ENCODE measurements at regions not wholly inside any gene's neighbourhood (a gene's known extent, or its start where the extent isn't known, plus 50 kb on each side); places are given as distances from the start of the nearest gene placed in this dataset.

GRCh38 chrX:107566604-107567262 is 61.6 kb upstream of the PRPS1 start:
- H3K36me3 ChIP-seq (ENCODE audit: insufficient read depth, low read length), result no peaks in the 10 kb centered on the region
- H3K4me1 ChIP-seq (ENCODE audit: insufficient read depth, low read length), result peaks cover 71% of the 10 kb centered on the region
- no peaks in the 10 kb centered on the region; the same call in 1 of the 2 replicates for H3K9me3 ChIP-seq (ENCODE audit: control insufficient read depth, insufficient read depth, low read length)
- H3K9ac ChIP-seq (ENCODE audit: low read depth, low read length), result no peak overlapping the region

- no peaks in the 10 kb centered on the region for H3K36me3 ChIP-seq (ENCODE audit: insufficient read depth, low read length)
- no peaks in the 10 kb centered on the region; the same call in 1 of the 2 replicates for H3K9me3 ChIP-seq (ENCODE audit: control insufficient read depth, insufficient read depth, low read length)
- peaks cover 64% of the 10 kb centered on the region for H3K4me1 ChIP-seq (ENCODE audit: insufficient read depth, low read length)
- H3K9ac ChIP-seq (ENCODE audit: low read depth, low read length), result no peak overlapping the region
Observed at GRCh38 chrX:107567370-107567769, 60.9 kb upstream of the PRPS1 start.

- Histone ChIP-seq H3K9me3 (ENCODE audit: control insufficient read depth, insufficient read depth, low read length) (no peaks in the 10 kb centered on the region; the same call in 1 of the 2 replicates), H3K9ac (ENCODE audit: low read depth, low read length) (no peak overlapping the region), H3K4me1 (ENCODE audit: insufficient read depth, low read length) (peaks cover 29% of the 10 kb centered on the region), H3K36me3 (ENCODE audit: insufficient read depth, low read length) (no peaks in the 10 kb centered on the region)
Observed at GRCh38 chrX:107571296-107571998, 56.9 kb upstream of the PRPS1 start.

- H3K4me1 ChIP-seq (ENCODE audit: insufficient read depth, low read length), result peaks cover 16% of the 10 kb centered on the region
- H3K9ac ChIP-seq (ENCODE audit: low read depth, low read length), result no peak overlapping the region
- no peaks in the 10 kb centered on the region for H3K36me3 ChIP-seq (ENCODE audit: insufficient read depth, low read length)
- no peaks in the 10 kb centered on the region; the same call in 1 of the 2 replicates for H3K9me3 ChIP-seq (ENCODE audit: control insufficient read depth, insufficient read depth, low read length)
Observed at GRCh38 chrX:107573016-107573415, 55.3 kb upstream of the PRPS1 start.

- H3K4me1 ChIP-seq (ENCODE audit: insufficient read depth, low read length), result peaks cover 16% of the 10 kb centered on the region
- no peaks in the 10 kb centered on the region for H3K36me3 ChIP-seq (ENCODE audit: insufficient read depth, low read length)
- H3K9me3 ChIP-seq (ENCODE audit: control insufficient read depth, insufficient read depth, low read length), result no peaks in the 10 kb centered on the region; the same call in 1 of the 2 replicates
- H3K9ac ChIP-seq (ENCODE audit: low read depth, low read length), result no peak overlapping the region
Observed at GRCh38 chrX:107574054-107574683, 54.1 kb upstream of the PRPS1 start.

GRCh38 chrX:107574711-107575110 is 53.6 kb upstream of the PRPS1 start:
- no peaks in the 10 kb centered on the region for H3K36me3 ChIP-seq (ENCODE audit: insufficient read depth, low read length)
- H3K4me1 ChIP-seq (ENCODE audit: insufficient read depth, low read length), result peaks cover 12% of the 10 kb centered on the region
- no peaks in the 10 kb centered on the region; the same call in 1 of the 2 replicates for H3K9me3 ChIP-seq (ENCODE audit: control insufficient read depth, insufficient read depth, low read length)
- H3K9ac ChIP-seq (ENCODE audit: low read depth, low read length), result no peak overlapping the region

GRCh38 chrX:107576392-107576791 is 51.9 kb upstream of the PRPS1 start:
- Histone ChIP-seq H3K9me3 (ENCODE audit: control insufficient read depth, insufficient read depth, low read length) (no peaks in the 10 kb centered on the region; the same call in 1 of the 2 replicates), H3K9ac (ENCODE audit: low read depth, low read length) (no peak overlapping the region), H3K36me3 (ENCODE audit: insufficient read depth, low read length) (no peaks in the 10 kb centered on the region), H3K4me1 (ENCODE audit: insufficient read depth, low read length) (no peaks in the 10 kb centered on the region; the same call in 1 of the 2 replicates)

- Histone ChIP-seq H3K9ac (ENCODE audit: low read depth, low read length) (no peak overlapping the region), H3K4me1 (ENCODE audit: insufficient read depth, low read length) (no peaks in the 10 kb centered on the region), H3K36me3 (ENCODE audit: insufficient read depth, low read length) (no peaks in the 10 kb centered on the region), H3K9me3 (ENCODE audit: control insufficient read depth, insufficient read depth, low read length) (no peaks in the 10 kb centered on the region; the same call in 1 of the 2 replicates)
Observed at GRCh38 chrX:107576841-107577240, 51.5 kb upstream of the PRPS1 start.

- no peaks in the 10 kb centered on the region for H3K36me3 ChIP-seq (ENCODE audit: insufficient read depth, low read length)
- no peak overlapping the region for H3K9ac ChIP-seq (ENCODE audit: low read depth, low read length)
- H3K4me1 ChIP-seq (ENCODE audit: insufficient read depth, low read length), result no peaks in the 10 kb centered on the region
- H3K9me3 ChIP-seq (ENCODE audit: control insufficient read depth, insufficient read depth, low read length), result no peaks in the 10 kb centered on the region
Observed at GRCh38 chrX:107577933-107578332, 50.4 kb upstream of the PRPS1 start.

Measured in ES-I3 (cell line).